Smooth muscle cell (in vitro differentiated cells): ENCODE measurements at regions not wholly inside any gene's neighbourhood (a gene's known extent, or its start where the extent isn't known, plus 50 kb on each side); places are given as distances from the start of the nearest gene placed in this dataset.

Experiments
- DNase-seq: peaks from one replicate; lab custom pipeline; 2025; ENCODE audit not compliant: unreplicated experiment; lab: John Stamatoyannopoulos, UW
- H2AFZ ChIP-seq: fragments of 200-600 bp; sonication (generic); 2 replicates; pipeline ENCODE4 v1.6.0; 2016; ENCODE audit warnings: antibody characterized with exemption, low read depth, mild to moderate bottlenecking
- H3F3A ChIP-seq: fragments of 200-600 bp; sonication (generic); 2 replicates; pipeline ENCODE4 v1.6.0; 2017; ENCODE audit warnings: antibody characterized with exemption, low read depth
- H3K27ac ChIP-seq: fragments of 200-600 bp; sonication (generic); 2 replicates; pipeline ENCODE4 v1.5.1; 2016; ENCODE audit warnings: low read depth, mild to moderate bottlenecking
- H3K27me3 ChIP-seq: fragments of 200-600 bp; sonication (generic); 2 replicates; pipeline ENCODE4 v1.6.1; 2016; ENCODE audit warnings: low read depth, mild to moderate bottlenecking
- H3K36me3 ChIP-seq: fragments of 200-600 bp; sonication (generic); 2 replicates; pipeline ENCODE4 v1.5.1; 2016; ENCODE audit warnings: low read depth
- H3K4me1 ChIP-seq: fragments of 200-600 bp; sonication (generic); 2 replicates; pipeline ENCODE4 v1.5.1; 2016; ENCODE audit warnings: low read depth
- H3K4me2 ChIP-seq: fragments of 200-600 bp; sonication (generic); 2 replicates; pipeline ENCODE4 v1.6.0; 2016; ENCODE audit warnings: mild to moderate bottlenecking
- H3K4me3 ChIP-seq: fragments of 200-600 bp; sonication (generic); 2 replicates; pipeline ENCODE4 v1.5.1; 2016; ENCODE audit warnings: mild to moderate bottlenecking
- H3K79me2 ChIP-seq: fragments of 200-600 bp; sonication (generic); 2 replicates; pipeline ENCODE4 v1.6.0; 2016; ENCODE audit warnings: low read depth, mild to moderate bottlenecking
- H3K9ac ChIP-seq: fragments of 200-600 bp; sonication (generic); 2 replicates; pipeline ENCODE4 v1.6.0; 2016; ENCODE audit warnings: low read depth
- H3K9me3 ChIP-seq: fragments of 200-600 bp; sonication (generic); replicated peaks from 2 replicates; pipeline ENCODE4 v1.5.1; 2016; ENCODE audit warnings: low read depth
- H4K20me1 ChIP-seq: fragments of 200-600 bp; sonication (generic); 2 replicates; pipeline ENCODE4 v1.6.0; 2016; ENCODE audit warnings: low read depth
- WGBS: methylation state at CpG from one replicate; pipeline ENCODE4 v1.1.7; 2016; ENCODE audit warnings: low lambda C conversion rate; 5-methylcytosine and 5-hydroxymethylcytosine counted together
- TF ChIP-seq, protein P1 (sequence below): fragments of 200-600 bp; sonication (generic); IDR thresholded peaks from 2 replicates; pipeline ENCODE4 v1.5.1; 2017; ENCODE audit warnings: borderline replicate concordance, mild to moderate bottlenecking, antibody characterized with exemption; ENCODE audit not compliant: insufficient read depth, poor library complexity, severe bottlenecking

- no peaks in the 10 kb centered on the region for H3K36me3 ChIP-seq
- no peak overlapping the region for H2AFZ ChIP-seq
- no peak overlapping the region for H3K9ac ChIP-seq
Measured at GRCh38 chr2:191488135-191488534, 189.8 kb upstream of the NABP1 start.

GRCh38 chr2:191489177-191489576 lies 188.8 kb upstream of the NABP1 start:
- TF ChIP-seq, protein P1, sequence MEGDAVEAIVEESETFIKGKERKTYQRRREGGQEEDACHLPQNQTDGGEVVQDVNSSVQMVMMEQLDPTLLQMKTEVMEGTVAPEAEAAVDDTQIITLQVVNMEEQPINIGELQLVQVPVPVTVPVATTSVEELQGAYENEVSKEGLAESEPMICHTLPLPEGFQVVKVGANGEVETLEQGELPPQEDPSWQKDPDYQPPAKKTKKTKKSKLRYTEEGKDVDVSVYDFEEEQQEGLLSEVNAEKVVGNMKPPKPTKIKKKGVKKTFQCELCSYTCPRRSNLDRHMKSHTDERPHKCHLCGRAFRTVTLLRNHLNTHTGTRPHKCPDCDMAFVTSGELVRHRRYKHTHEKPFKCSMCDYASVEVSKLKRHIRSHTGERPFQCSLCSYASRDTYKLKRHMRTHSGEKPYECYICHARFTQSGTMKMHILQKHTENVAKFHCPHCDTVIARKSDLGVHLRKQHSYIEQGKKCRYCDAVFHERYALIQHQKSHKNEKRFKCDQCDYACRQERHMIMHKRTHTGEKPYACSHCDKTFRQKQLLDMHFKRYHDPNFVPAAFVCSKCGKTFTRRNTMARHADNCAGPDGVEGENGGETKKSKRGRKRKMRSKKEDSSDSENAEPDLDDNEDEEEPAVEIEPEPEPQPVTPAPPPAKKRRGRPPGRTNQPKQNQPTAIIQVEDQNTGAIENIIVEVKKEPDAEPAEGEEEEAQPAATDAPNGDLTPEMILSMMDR = no peak
- Histone ChIP-seq H3K79me2 (no peaks in the 10 kb centered on the region), H2AFZ (peak overlapping the region; percentile 56)

More at GRCh38 chr2:191488135-191488534, 189.8 kb upstream of the NABP1 start:
- Histone ChIP-seq H3K79me2 (no peaks in the 10 kb centered on the region), H3K4me3 (no peak overlapping the region), H3K9me3 (no peaks in the 10 kb centered on the region), H3K4me2 (no peak overlapping the region), H3K4me1 (peaks cover 5% of the 10 kb centered on the region), H3F3A (peaks cover 16% of the 10 kb centered on the region), H4K20me1 (no peaks in the 10 kb centered on the region), H3K27ac (peak overlapping the region; percentile 92), H3K27me3 (no peaks in the 10 kb centered on the region)
- DNase-seq = no peak
- WGBS = 69% methylated on average over 7 of the region's 7 CpGs
- TF ChIP-seq, protein P1 = no peak

DNA sequence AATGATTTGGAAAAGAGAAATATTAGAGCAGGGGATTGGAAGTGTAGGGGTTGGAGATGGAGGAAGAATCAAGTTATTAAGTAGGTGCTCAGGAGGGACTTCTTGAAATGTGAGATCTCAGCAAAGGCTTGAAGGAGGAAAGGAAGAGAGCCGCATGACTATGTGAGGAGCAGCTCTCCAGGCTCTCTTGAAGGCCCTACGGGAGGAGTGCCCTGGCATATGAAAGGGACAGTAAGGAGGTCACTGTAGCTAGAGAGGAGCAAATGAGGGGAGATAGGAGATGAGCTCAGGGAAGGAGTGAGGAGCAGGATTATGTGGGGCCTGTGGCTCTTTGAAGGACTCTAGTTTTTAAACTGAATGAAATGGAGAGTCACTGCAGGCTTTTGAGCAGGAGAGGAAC lies 181.1 kb upstream of the NABP1 start:
- Histone ChIP-seq H3K79me2 (no peaks in the 10 kb centered on the region), H3K27ac (no peak overlapping the region), H3K9ac (no peak overlapping the region), H3K4me3 (no peak overlapping the region), H2AFZ (no peak overlapping the region), H3K4me2 (no peak overlapping the region), H3F3A (no peaks in the 10 kb centered on the region), H3K27me3 (no peaks in the 10 kb centered on the region), H4K20me1 (no peaks in the 10 kb centered on the region), H3K9me3 (no peaks in the 10 kb centered on the region), H3K36me3 (no peaks in the 10 kb centered on the region), H3K4me1 (no peaks in the 10 kb centered on the region)
- TF ChIP-seq, protein P1 = no peak
- no peak for DNase-seq
- 82% methylated on average over 2 of the region's 2 CpGs for WGBS

More at GRCh38 chr2:191489177-191489576, 188.8 kb upstream of the NABP1 start:
- no peaks in the 10 kb centered on the region for H3K9me3 ChIP-seq
- no peak overlapping the region for H3K9ac ChIP-seq
- 53% methylated on average over 2 of the region's 2 CpGs for WGBS
- no peaks in the 10 kb centered on the region for H3K27me3 ChIP-seq
- no peaks in the 10 kb centered on the region for H3K36me3 ChIP-seq
- no peak overlapping the region for H3K4me3 ChIP-seq
- peaks cover 16% of the 10 kb centered on the region for H3F3A ChIP-seq
- H3K4me2 ChIP-seq = peak overlapping the region; percentile 47
- no peaks in the 10 kb centered on the region for H4K20me1 ChIP-seq
- DNase-seq = no peak
- peaks cover 5% of the 10 kb centered on the region for H3K4me1 ChIP-seq
- peak overlapping the region; percentile 69 for H3K27ac ChIP-seq

DNA sequence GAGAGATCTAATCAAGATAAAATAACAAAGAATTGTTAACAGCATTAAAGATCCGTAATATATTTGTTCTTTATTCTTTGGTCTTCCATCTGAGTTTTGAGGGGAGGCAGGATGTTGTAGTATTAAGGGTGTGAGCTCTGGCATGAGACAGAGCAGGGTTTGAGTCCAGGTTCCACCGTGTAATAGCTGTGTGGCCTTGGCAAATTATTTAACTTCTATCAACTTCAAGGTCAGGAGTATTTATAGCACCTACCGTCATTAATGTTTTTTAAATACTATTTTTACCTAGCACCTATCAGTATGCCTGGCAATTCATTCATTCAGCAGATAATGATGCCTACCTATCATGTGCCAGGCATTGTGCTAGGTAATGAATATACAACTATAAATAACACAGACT lies 180.1 kb upstream of the NABP1 start:
- no peaks in the 10 kb centered on the region for H3K27me3 ChIP-seq
- no peaks in the 10 kb centered on the region for H4K20me1 ChIP-seq

More for the DNA sequence above, 180.1 kb upstream of the NABP1 start:
- Histone ChIP-seq H3K27ac (no peak overlapping the region), H2AFZ (no peak overlapping the region), H3K36me3 (no peaks in the 10 kb centered on the region), H3F3A (no peaks in the 10 kb centered on the region), H3K4me1 (no peaks in the 10 kb centered on the region), H3K79me2 (no peaks in the 10 kb centered on the region), H3K9ac (no peak overlapping the region), H3K9me3 (no peaks in the 10 kb centered on the region), H3K4me3 (no peak overlapping the region), H3K4me2 (no peak overlapping the region)
- TF ChIP-seq, protein P1 = no peak
- DNase-seq = no peak
- 95% methylated on average over 3 of the region's 3 CpGs for WGBS
